OCI-LY7 (cell line): ENCODE measurements at regions not wholly inside any gene's neighbourhood (a gene's known extent, or its start where the extent isn't known, plus 50 kb on each side); places are given as distances from the start of the nearest gene placed in this dataset.

ENCODE experiments used
- BruUV-seq: library from RNA; stranded (reverse); fragments of 400-500 nt; replicated peaks from 2 replicates; lab custom pipeline; 2021; lab: Mats Ljungman, UMichigan
- CTCF ChIA-PET: fragments of 300-600 bp; sonication (Branson Sonifier 250); formaldehyde crosslinking; loops from one replicate; lab custom pipeline; 2022; ENCODE audit warnings: antibody characterized with exemption; ENCODE audit not compliant: unreplicated experiment; lab: Charles Lee
- POLR2A ChIA-PET: fragments of 300-600 bp; sonication (Branson Sonifier 250); formaldehyde crosslinking; loops from one replicate; lab custom pipeline; 2022; ENCODE audit warnings: antibody characterized with exemption; lab: Charles Lee
- DNase-seq: peaks from one replicate; pipeline ENCODE4 v3.0.0-alpha.2; 2015; ENCODE audit warnings: low spot score
- H2AFZ ChIP-seq: fragments of 200-600 bp; sonication (generic), shearing (Covaris generic); 2 replicates; pipeline ENCODE4 v1.6.1; 2014; ENCODE audit warnings: mild to moderate bottlenecking, antibody characterized with exemption, low read length, moderate library complexity
- H3K27ac ChIP-seq: fragments of 200-600 bp; sonication (generic); 2 replicates; pipeline ENCODE4 v1.5.1; 2014; ENCODE audit warnings: mixed run types, low read depth, mild to moderate bottlenecking, moderate library complexity, low read length, inconsistent platforms; ENCODE audit not compliant: poor library complexity, severe bottlenecking
- H3K36me3 ChIP-seq: fragments of 200-600 bp; sonication (generic); 2 replicates; pipeline ENCODE4 v1.6.1; 2014; ENCODE audit warnings: mild to moderate bottlenecking, antibody characterized with exemption, low read length, moderate library complexity, mixed read lengths; ENCODE audit not compliant: insufficient read depth
- H3K4me1 ChIP-seq: fragments of 200-600 bp; sonication (generic); 2 replicates; pipeline ENCODE4 v1.5.1; 2014; ENCODE audit warnings: mild to moderate bottlenecking, low read length; ENCODE audit not compliant: insufficient read depth, poor library complexity, severe bottlenecking
- H3K4me2 ChIP-seq: fragments of 200-600 bp; sonication (generic); 2 replicates; pipeline ENCODE4 v1.6.1; 2014; ENCODE audit warnings: mild to moderate bottlenecking, low read length
- H3K4me3 ChIP-seq: fragments of 200-600 bp; sonication (generic); 2 replicates; pipeline ENCODE4 v1.5.1; 2014; ENCODE audit warnings: mild to moderate bottlenecking, low read depth, low read length; ENCODE audit not compliant: poor library complexity, severe bottlenecking
- H3K79me2 ChIP-seq: fragments of 200-600 bp; sonication (generic); 2 replicates; pipeline ENCODE4 v1.6.1; 2016; ENCODE audit warnings: low read depth, mild to moderate bottlenecking, low read length, moderate library complexity, mixed read lengths; ENCODE audit not compliant: insufficient read depth
- H3K9me2 ChIP-seq: fragments of 200-600 bp; sonication (generic); 2 replicates; pipeline ENCODE4 v1.6.1; 2016; ENCODE audit warnings: mild to moderate bottlenecking, low read length, mixed read lengths; ENCODE audit not compliant: insufficient read depth
- H3K9me3 ChIP-seq: fragments of 200-600 bp; sonication (generic); 2 replicates; pipeline ENCODE4 v1.6.1; 2014; ENCODE audit warnings: mild to moderate bottlenecking, mixed run types, low read length, mixed read lengths
- H4K20me1 ChIP-seq: fragments of 200-600 bp; sonication (generic); 2 replicates; pipeline ENCODE4 v1.6.1; 2014; ENCODE audit warnings: mild to moderate bottlenecking, antibody characterized with exemption, low read length, moderate library complexity, mixed read lengths; ENCODE audit not compliant: insufficient read depth
- CTCF ChIP-seq: fragments of 200-600 bp; sonication (generic); conservative IDR thresholded peaks from 2 replicates; pipeline ENCODE4 v1.5.1; 2014; ENCODE audit warnings: mild to moderate bottlenecking, antibody characterized with exemption, low read length, moderate library complexity, mixed read lengths
- EZH2phosphoT487 ChIP-seq: fragments of 200-600 bp; sonication (generic); IDR thresholded peaks from 2 replicates; pipeline ENCODE4 v1.6.1; 2018; ENCODE audit warnings: low read depth, borderline replicate concordance, mild to moderate bottlenecking, mixed run types, antibody characterized with exemption, low read length, moderate library complexity, mixed read lengths
- intact Hi-C: fragments of 100-400 bp; cut with micrococcal nuclease; formaldehyde crosslinking; loops from one replicate; pipeline ENCODE4 v1.10.0; 2022; ENCODE audit not compliant: unreplicated experiment

- no peak overlapping the region for H2AFZ ChIP-seq
- no peaks in the 10 kb centered on the region for H3K36me3 ChIP-seq
- ChIA-PET POLR2A (interaction anchor here (0.7 kb wide), 1 partner anchor 233 kb away, joined by 3 read pairs; no protein-coding TSS in a partner anchor), CTCF (no interaction called here)
- no peaks in the 10 kb centered on the region for H3K9me2 ChIP-seq
- H3K4me2 ChIP-seq: no peak overlapping the region
- intact Hi-C loops: no loop called here
- no peaks in the 10 kb centered on the region for H3K4me1 ChIP-seq
- no peak for DNase-seq
- H4K20me1 ChIP-seq: no peaks in the 10 kb centered on the region
- H3K4me3 ChIP-seq: no peak overlapping the region
- H3K79me2 ChIP-seq: no peaks in the 10 kb centered on the region
- no peak overlapping the region for H3K27ac ChIP-seq
- no peaks in the 10 kb centered on the region for H3K9me3 ChIP-seq
- TF ChIP-seq CTCF (no peak), EZH2phosphoT487 (no peak)
- no TSS peak for BruUV-seq
These were observed 167.4 kb downstream of the ZDHHC21 start for GRCh38 chr9:14525856-14526255.

GRCh38 chr9:14524873-14525515 lies 168.2 kb downstream of the ZDHHC21 start:
- DNase-seq: no peak
- CTCF ChIA-PET: no interaction called here
- Histone ChIP-seq H3K36me3 (no peaks in the 10 kb centered on the region), H4K20me1 (no peaks in the 10 kb centered on the region), H2AFZ (no peak overlapping the region), H3K9me3 (no peaks in the 10 kb centered on the region), H3K79me2 (no peaks in the 10 kb centered on the region), H3K4me2 (no peak overlapping the region), H3K4me3 (no peak overlapping the region), H3K27ac (no peak overlapping the region), H3K9me2 (no peaks in the 10 kb centered on the region), H3K4me1 (no peaks in the 10 kb centered on the region)
- TF ChIP-seq CTCF (no peak), EZH2phosphoT487 (no peak)
- intact Hi-C loops: no loop called here
- no TSS peak for BruUV-seq
- POLR2A ChIA-PET: interaction anchor here (0.6 to 0.7 kb wide), 3 partner anchors 9 to 346 kb away, joined by 3 read pairs; no protein-coding TSS in a partner anchor

GRCh38 chr9:14523545-14523944 lies 169.7 kb downstream of the ZDHHC21 start:
- Histone ChIP-seq H3K4me2 (no peak overlapping the region), H3K4me1 (no peaks in the 10 kb centered on the region), H4K20me1 (no peaks in the 10 kb centered on the region), H3K4me3 (no peak overlapping the region), H3K27ac (no peak overlapping the region), H3K9me2 (no peaks in the 10 kb centered on the region), H3K9me3 (no peaks in the 10 kb centered on the region), H2AFZ (no peak overlapping the region), H3K36me3 (no peaks in the 10 kb centered on the region), H3K79me2 (no peaks in the 10 kb centered on the region)
- BruUV-seq: no TSS peak
- intact Hi-C loops: no loop called here
- DNase-seq: no peak
- TF ChIP-seq EZH2phosphoT487: no peak
- no peak for TF ChIP-seq CTCF
- CTCF ChIA-PET: no interaction called here
- POLR2A ChIA-PET: interaction anchor here (0.6 to 1.0 kb wide), 2 partner anchors 10 to 276 kb away, joined by 4 to 5 read pairs; no protein-coding TSS in a partner anchor
